ENCODE measurements at regions not wholly inside any gene's neighbourhood (a gene's known extent, or its start where the extent isn't known, plus 50 kb on each side); places are given as distances from the start of the nearest gene placed in this dataset.
A peak's percentile ranks its signal among the peaks of the same experiment; 100 is the strongest.

GRCh38 chr12:65596514-65597091, 227.7 kb upstream of the HMGA2 start:
- intact Hi-C loops (cut with micrococcal nuclease; ENCODE audit: unreplicated experiment) = no loop called here
- peaks cover under 1% of the 10 kb centered on the region; the same call in 1 of the 2 replicates for H3K4me1 ChIP-seq (ENCODE audit: control insufficient read depth, insufficient read depth, low read length)
- no TSS peak for BruUV-seq (replicated peaks)
- ATAC-seq (no peak), DNase-seq (ENCODE audit: low read depth, low spot score) (no peak)
- TF ChIP-seq TCF7L2 (IDR thresholded peaks at IDR 0.05; ENCODE audit: low read depth, low read length) = no peak
- no peak for TF ChIP-seq SIN3A (IDR thresholded peaks at IDR 0.05; ENCODE audit: borderline replicate concordance, insufficient read depth, low read depth, low read length)
- TF ChIP-seq REST (IDR thresholded peaks at IDR 0.05; ENCODE audit: insufficient read depth in 1 of 2, low read depth in 2 of 2, low read length in 1 of 2) = no peak
- no peak for TF ChIP-seq CTCF (IDR thresholded peaks at IDR 0.05)
- TF ChIP-seq POLR2AphosphoS5 (IDR thresholded peaks at IDR 0.05; ENCODE audit: low read depth, low read length) = no peak
- CTCF ChIA-PET = interaction anchor here (0.6 kb wide), 1 partner anchor 218 kb away, joined by 4 read pairs; no protein-coding TSS in a partner anchor
- in situ Hi-C loops (cut with HindIII; ENCODE audit: low pct_unique_long_range_greater_than_20kb, low sequenced_read_pairs) = no loop called here
- H3K9me3 ChIP-seq (ENCODE audit: control insufficient read depth, insufficient read depth, low read depth, low read length) = no peaks in the 10 kb centered on the region
- H3K27me3 ChIP-seq (ENCODE audit: control insufficient read depth, insufficient read depth, low read length) = no peaks in the 10 kb centered on the region
- POLR2A ChIA-PET = no interaction called here
- no peak overlapping the region for H3K4me3 ChIP-seq (ENCODE audit: low read depth in 2 of 2, low read length in 2 of 2)
- H3K36me3 ChIP-seq (ENCODE audit: control insufficient read depth, insufficient read depth, low read length) = no peaks in the 10 kb centered on the region
- no peak overlapping the region for H3K27ac ChIP-seq (ENCODE audit: low read length)

- intact Hi-C loops (cut with micrococcal nuclease; ENCODE audit: unreplicated experiment) (no loop called here), in situ Hi-C loops (cut with HindIII; ENCODE audit: low pct_unique_long_range_greater_than_20kb, low sequenced_read_pairs) (no loop called here)
- BruUV-seq (replicated peaks) = no TSS peak
- no peaks in the 10 kb centered on the region for H3K27me3 ChIP-seq (ENCODE audit: control insufficient read depth, insufficient read depth, low read length)
- H3K36me3 ChIP-seq (ENCODE audit: control insufficient read depth, insufficient read depth, low read length) = no peaks in the 10 kb centered on the region
- H3K4me3 ChIP-seq (ENCODE audit: low read depth in 2 of 2, low read length in 2 of 2) = no peak overlapping the region
- DNase-seq (ENCODE audit: low read depth, low spot score) = no peak
- H3K9me3 ChIP-seq (ENCODE audit: control insufficient read depth, insufficient read depth, low read depth, low read length) = no peaks in the 10 kb centered on the region
- TF ChIP-seq TCF7L2 (IDR thresholded peaks at IDR 0.05; ENCODE audit: low read depth, low read length) (no peak), REST (IDR thresholded peaks at IDR 0.05; ENCODE audit: insufficient read depth in 1 of 2, low read depth in 2 of 2, low read length in 1 of 2) (no peak), SIN3A (IDR thresholded peaks at IDR 0.05; ENCODE audit: borderline replicate concordance, insufficient read depth, low read depth, low read length) (no peak)
- peaks cover 8% of the 10 kb centered on the region; the same call in 1 of the 2 replicates for H3K4me1 ChIP-seq (ENCODE audit: control insufficient read depth, insufficient read depth, low read length)
- ATAC-seq = no peak
- peak overlapping the region; percentile 1; the same call in 1 of the 2 replicates for H3K27ac ChIP-seq (ENCODE audit: low read length)
- ChIA-PET CTCF (no interaction called here), POLR2A (no interaction called here)
Observed at GRCh38 chr12:65597527-65597926, 226.8 kb upstream of the HMGA2 start.

Measured in Panc1 (cell line).